Ishikawa (cell line): ENCODE measurements at regions not wholly inside any gene's neighbourhood (a gene's known extent, or its start where the extent isn't known, plus 50 kb on each side); places are given as distances from the start of the nearest gene placed in this dataset.

Source experiments
- CEBPB ChIP-seq: IDR thresholded peaks from 2 replicates; pipeline ENCODE4 v1.6.1; 2012
- CREB1 ChIP-seq: IDR thresholded peaks from 2 replicates; pipeline ENCODE4 v1.6.1; 2012; ENCODE audit warnings: low read depth
- EP300 ChIP-seq: IDR thresholded peaks from 2 replicates; pipeline ENCODE4 v1.6.1; 2012; ENCODE audit warnings: borderline replicate concordance
- RAD21 ChIP-seq: IDR thresholded peaks from 2 replicates; pipeline ENCODE4 v1.6.1; 2012; ENCODE audit warnings: low read depth
- TAF1 ChIP-seq: IDR thresholded peaks from 2 replicates; pipeline ENCODE4 v1.6.1; 2012; ENCODE audit warnings: low read depth, mild to moderate bottlenecking
- TCF12 ChIP-seq: IDR thresholded peaks from 2 replicates; pipeline ENCODE4 v1.6.1; 2012; ENCODE audit warnings: low read depth
- TEAD4 ChIP-seq: IDR thresholded peaks from 2 replicates; pipeline ENCODE4 v1.6.1; 2012
- YY1 ChIP-seq: IDR thresholded peaks from 2 replicates; pipeline ENCODE4 v1.6.1; 2012; ENCODE audit warnings: low read depth
- ZBTB7A ChIP-seq: IDR thresholded peaks from 2 replicates; pipeline ENCODE4 v1.6.1; 2012; ENCODE audit warnings: low read depth
- TF ChIP-seq, protein P1 (sequence below): IDR thresholded peaks from 2 replicates; pipeline ENCODE4 v1.6.1; 2012; ENCODE audit warnings: low read depth, mild to moderate bottlenecking
- TF ChIP-seq, protein P2 (sequence below): IDR thresholded peaks from 2 replicates; pipeline ENCODE4 v1.6.1; 2012

DNA sequence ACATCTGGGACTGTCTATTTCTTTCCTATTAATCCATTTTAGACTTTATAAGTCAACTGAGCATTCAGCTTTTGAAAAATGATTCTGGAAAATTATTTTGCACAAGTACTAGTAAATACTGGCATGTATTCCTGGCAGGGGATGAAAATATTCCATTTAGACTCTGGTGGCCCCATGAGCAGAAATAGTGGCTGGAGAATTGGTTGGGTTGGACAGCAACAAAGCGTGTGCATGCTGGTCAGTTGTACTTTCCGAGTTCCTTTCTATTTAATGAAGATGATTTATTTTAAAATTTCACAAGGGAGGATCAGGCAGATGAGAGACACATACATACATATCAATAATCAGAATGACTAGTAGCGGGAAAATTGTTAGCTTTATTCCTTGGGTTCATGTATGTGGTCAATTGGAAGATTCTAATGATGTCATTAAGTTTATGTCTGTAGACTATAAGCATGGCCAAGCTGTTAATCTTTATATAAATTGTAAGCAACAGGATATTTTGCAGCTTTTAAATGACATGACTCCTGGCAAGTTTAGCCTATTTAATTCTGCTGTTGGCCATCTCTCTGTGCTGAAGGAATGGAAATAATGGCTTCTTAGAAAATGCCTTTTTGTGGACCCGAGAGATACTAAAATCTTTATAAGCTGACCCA is 541.6 kb downstream of the SLC4A3 start:
- TF ChIP-seq, protein P1, sequence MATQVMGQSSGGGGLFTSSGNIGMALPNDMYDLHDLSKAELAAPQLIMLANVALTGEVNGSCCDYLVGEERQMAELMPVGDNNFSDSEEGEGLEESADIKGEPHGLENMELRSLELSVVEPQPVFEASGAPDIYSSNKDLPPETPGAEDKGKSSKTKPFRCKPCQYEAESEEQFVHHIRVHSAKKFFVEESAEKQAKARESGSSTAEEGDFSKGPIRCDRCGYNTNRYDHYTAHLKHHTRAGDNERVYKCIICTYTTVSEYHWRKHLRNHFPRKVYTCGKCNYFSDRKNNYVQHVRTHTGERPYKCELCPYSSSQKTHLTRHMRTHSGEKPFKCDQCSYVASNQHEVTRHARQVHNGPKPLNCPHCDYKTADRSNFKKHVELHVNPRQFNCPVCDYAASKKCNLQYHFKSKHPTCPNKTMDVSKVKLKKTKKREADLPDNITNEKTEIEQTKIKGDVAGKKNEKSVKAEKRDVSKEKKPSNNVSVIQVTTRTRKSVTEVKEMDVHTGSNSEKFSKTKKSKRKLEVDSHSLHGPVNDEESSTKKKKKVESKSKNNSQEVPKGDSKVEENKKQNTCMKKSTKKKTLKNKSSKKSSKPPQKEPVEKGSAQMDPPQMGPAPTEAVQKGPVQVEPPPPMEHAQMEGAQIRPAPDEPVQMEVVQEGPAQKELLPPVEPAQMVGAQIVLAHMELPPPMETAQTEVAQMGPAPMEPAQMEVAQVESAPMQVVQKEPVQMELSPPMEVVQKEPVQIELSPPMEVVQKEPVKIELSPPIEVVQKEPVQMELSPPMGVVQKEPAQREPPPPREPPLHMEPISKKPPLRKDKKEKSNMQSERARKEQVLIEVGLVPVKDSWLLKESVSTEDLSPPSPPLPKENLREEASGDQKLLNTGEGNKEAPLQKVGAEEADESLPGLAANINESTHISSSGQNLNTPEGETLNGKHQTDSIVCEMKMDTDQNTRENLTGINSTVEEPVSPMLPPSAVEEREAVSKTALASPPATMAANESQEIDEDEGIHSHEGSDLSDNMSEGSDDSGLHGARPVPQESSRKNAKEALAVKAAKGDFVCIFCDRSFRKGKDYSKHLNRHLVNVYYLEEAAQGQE: no peak
- no peak for TF ChIP-seq TAF1
- TF ChIP-seq, protein P2, sequence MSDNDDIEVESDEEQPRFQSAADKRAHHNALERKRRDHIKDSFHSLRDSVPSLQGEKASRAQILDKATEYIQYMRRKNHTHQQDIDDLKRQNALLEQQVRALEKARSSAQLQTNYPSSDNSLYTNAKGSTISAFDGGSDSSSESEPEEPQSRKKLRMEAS: no peak
- no peak for TF ChIP-seq TCF12
- no peak for TF ChIP-seq CEBPB
- TF ChIP-seq EP300: no peak
- no peak for TF ChIP-seq ZBTB7A
- no peak for TF ChIP-seq TEAD4
- no peak for TF ChIP-seq RAD21
- TF ChIP-seq YY1: no peak
- TF ChIP-seq CREB1: no peak
